ENCODE measurements at regions not wholly inside any gene's neighbourhood (a gene's known extent, or its start where the extent isn't known, plus 50 kb on each side); places are given as distances from the start of the nearest gene placed in this dataset.

DNA sequence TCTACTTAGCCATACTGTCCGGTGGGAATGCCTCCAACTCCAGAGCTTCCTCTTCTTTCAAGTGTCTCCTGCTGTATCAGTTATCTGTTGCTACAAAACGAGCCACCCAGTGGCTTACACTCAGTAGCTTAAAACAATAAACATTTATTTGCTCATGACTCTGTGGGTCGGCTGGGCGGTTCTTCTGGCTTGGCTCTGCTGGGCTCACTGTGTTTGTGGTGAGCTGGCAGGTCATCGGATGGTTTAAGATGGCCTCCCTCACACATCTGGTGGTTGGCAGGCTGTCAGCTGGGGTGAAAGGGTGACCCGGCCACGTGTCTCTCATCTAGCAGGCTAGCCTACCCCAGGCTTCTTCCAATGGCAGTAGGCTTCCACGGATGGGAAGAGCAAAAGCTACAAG is 122.4 kb upstream of the SLC1A4 start:
- peaks cover 25% of the 10 kb centered on the region for H3K27me3 ChIP-seq (ENCODE audit: insufficient read depth, low read length, poor library complexity)
- ATAC-seq (ENCODE audit: insufficient read depth, low read depth) (no peak), DNase-seq (no peak)
- H3K9ac ChIP-seq (ENCODE audit: low read depth, low read length) = no peak overlapping the region
- no peaks in the 10 kb centered on the region for H3K79me2 ChIP-seq (ENCODE audit: insufficient read depth, low read length)
- H3K27ac ChIP-seq (ENCODE audit: low read length) = no peak overlapping the region
- no peaks in the 10 kb centered on the region for H3K36me3 ChIP-seq (ENCODE audit: insufficient read depth, low read length)
- H2AFZ ChIP-seq (ENCODE audit: low read depth, low read length) = no peak overlapping the region
- TF ChIP-seq EZH2 (IDR thresholded peaks at IDR 0.05; ENCODE audit: borderline replicate concordance, low read depth, low read length, severe bottlenecking) = no peak
- no peak for TF ChIP-seq CTCF (IDR thresholded peaks at IDR 0.05; ENCODE audit: borderline replicate concordance, extremely low read depth, low read length, poor library complexity, severe bottlenecking)
- H3K4me3 ChIP-seq (ENCODE audit: low read depth in 1 of 2, low read length in 2 of 2) = no peak overlapping the region
- H3K4me1 ChIP-seq (ENCODE audit: insufficient read depth, low read length) = peaks cover 13% of the 10 kb centered on the region
- H3K9me3 ChIP-seq (ENCODE audit: insufficient read depth, low read length, severe bottlenecking) = no peaks in the 10 kb centered on the region
- no peak overlapping the region for H3K4me2 ChIP-seq (ENCODE audit: insufficient read depth, low read length)
- H4K20me1 ChIP-seq (ENCODE audit: insufficient read depth, low read length) = no peaks in the 10 kb centered on the region

DNA sequence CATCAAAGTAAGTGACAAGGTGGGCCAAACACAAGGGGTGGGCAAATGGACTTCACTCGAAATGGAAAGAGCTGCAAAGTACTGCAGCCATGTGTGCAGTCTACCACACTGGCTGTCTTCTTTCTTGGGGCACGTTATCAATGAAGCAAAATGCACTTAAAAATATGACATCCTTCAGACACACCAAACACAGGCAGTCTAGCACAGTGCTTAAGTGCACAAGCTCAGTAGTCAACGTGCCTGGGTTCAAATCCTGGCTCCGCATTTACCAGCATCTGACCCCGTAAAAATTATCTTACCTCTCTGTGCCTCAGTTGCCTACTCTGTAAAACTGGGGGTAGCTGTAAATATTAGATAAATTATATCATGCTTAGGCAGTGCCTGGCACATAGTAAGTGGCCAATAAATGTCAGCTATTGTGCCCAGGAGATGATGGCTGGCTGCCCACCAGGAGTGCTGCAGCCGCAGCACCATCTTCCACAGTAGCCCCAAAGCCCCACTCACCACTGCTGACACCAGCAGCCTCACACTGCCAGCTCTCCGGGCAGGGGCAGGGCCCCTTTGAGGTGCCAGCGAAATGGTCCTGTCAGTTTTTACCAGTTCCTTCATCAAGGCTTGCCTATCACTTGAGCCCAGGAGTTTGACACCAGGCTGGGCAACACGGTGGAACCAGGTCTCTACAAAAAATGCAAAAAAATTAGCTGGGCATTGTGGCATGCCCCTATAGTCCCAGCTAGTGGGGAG is 121.8 kb upstream of the SLC1A4 start:
- no peak for DNase-seq
- Histone ChIP-seq H3K27me3 (ENCODE audit: insufficient read depth, low read length, poor library complexity) (peaks cover 20% of the 10 kb centered on the region), H3K9me3 (ENCODE audit: insufficient read depth, low read length, severe bottlenecking) (no peaks in the 10 kb centered on the region), H3K4me3 (ENCODE audit: low read depth in 1 of 2, low read length in 2 of 2) (no peak overlapping the region), H4K20me1 (ENCODE audit: insufficient read depth, low read length) (no peaks in the 10 kb centered on the region), H3K79me2 (ENCODE audit: insufficient read depth, low read length) (no peaks in the 10 kb centered on the region), H3K9ac (ENCODE audit: low read depth, low read length) (no peak overlapping the region), H3K4me2 (ENCODE audit: insufficient read depth, low read length) (no peak overlapping the region), H3K27ac (ENCODE audit: low read length) (no peak overlapping the region), H3K4me1 (ENCODE audit: insufficient read depth, low read length) (peaks cover 13% of the 10 kb centered on the region), H2AFZ (ENCODE audit: low read depth, low read length) (no peak overlapping the region), H3K36me3 (ENCODE audit: insufficient read depth, low read length) (no peaks in the 10 kb centered on the region)
- no peak for TF ChIP-seq CTCF (IDR thresholded peaks at IDR 0.05; ENCODE audit: borderline replicate concordance, extremely low read depth, low read length, poor library complexity, severe bottlenecking)
- ATAC-seq (ENCODE audit: insufficient read depth, low read depth) = no peak

GRCh38 chr2:64869126-64869525 is 120.1 kb upstream of the SLC1A4 start:
- H2AFZ ChIP-seq (ENCODE audit: low read depth, low read length) = no peak overlapping the region
- no peak for ATAC-seq (ENCODE audit: insufficient read depth, low read depth)
- no peaks in the 10 kb centered on the region for H3K36me3 ChIP-seq (ENCODE audit: insufficient read depth, low read length)
- H3K79me2 ChIP-seq (ENCODE audit: insufficient read depth, low read length) = no peaks in the 10 kb centered on the region
- no peak overlapping the region for H3K4me2 ChIP-seq (ENCODE audit: insufficient read depth, low read length)
- H3K4me3 ChIP-seq (ENCODE audit: low read depth in 1 of 2, low read length in 2 of 2) = no peak overlapping the region
- no peak overlapping the region for H3K27ac ChIP-seq (ENCODE audit: low read length)
- TF ChIP-seq CTCF (IDR thresholded peaks at IDR 0.05; ENCODE audit: borderline replicate concordance, extremely low read depth, low read length, poor library complexity, severe bottlenecking) = no peak
- no peak for TF ChIP-seq EZH2 (IDR thresholded peaks at IDR 0.05; ENCODE audit: borderline replicate concordance, low read depth, low read length, severe bottlenecking)
- H3K9ac ChIP-seq (ENCODE audit: low read depth, low read length) = no peak overlapping the region
- H4K20me1 ChIP-seq (ENCODE audit: insufficient read depth, low read length) = no peaks in the 10 kb centered on the region
- peaks cover 18% of the 10 kb centered on the region for H3K27me3 ChIP-seq (ENCODE audit: insufficient read depth, low read length, poor library complexity)
- no peaks in the 10 kb centered on the region for H3K9me3 ChIP-seq (ENCODE audit: insufficient read depth, low read length, severe bottlenecking)
- peaks cover 16% of the 10 kb centered on the region for H3K4me1 ChIP-seq (ENCODE audit: insufficient read depth, low read length)
- DNase-seq = no peak

All from DND-41 (cell line).